GM12891 (cell line): ENCODE measurements at regions not wholly inside any gene's neighbourhood (a gene's known extent, or its start where the extent isn't known, plus 50 kb on each side); places are given as distances from the start of the nearest gene placed in this dataset.

Experiments used
- POLR2AphosphoS5 ChIP-seq: IDR thresholded peaks from 2 replicates; pipeline ENCODE4 v1.6.1; 2011; ENCODE audit warnings: low read depth, low read length, control low read depth
- SPI1 ChIP-seq: IDR thresholded peaks from 2 replicates; pipeline ENCODE4 v1.6.1; 2011; ENCODE audit warnings: low read depth, low read length, control low read depth
- TAF1 ChIP-seq: IDR thresholded peaks from 2 replicates; pipeline ENCODE4 v1.6.1; 2011; ENCODE audit warnings: low read depth, low read length, control low read depth

DNA sequence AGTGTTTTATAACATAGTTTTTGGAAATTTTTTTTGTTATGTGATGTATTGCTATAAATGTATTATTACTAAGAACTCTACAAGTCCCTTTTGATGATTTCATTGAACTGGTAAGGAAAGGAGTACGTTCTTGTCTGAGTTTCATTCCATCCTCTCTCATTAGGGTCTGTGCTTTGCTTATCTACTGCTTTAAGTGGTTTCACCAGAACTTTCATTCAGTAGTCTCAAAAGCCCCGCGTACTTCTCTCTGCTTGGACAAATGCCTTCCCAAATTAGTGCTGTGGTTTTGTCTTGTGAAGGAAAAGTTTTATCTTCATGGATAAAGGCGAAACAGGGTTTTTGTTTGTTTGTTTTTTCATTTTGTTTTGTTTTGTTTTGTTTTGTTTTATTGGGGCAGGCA, 469.8 kb upstream of the WWC1 start:
- TF ChIP-seq SPI1: no peak
- no peak for TF ChIP-seq TAF1
- no peak for TF ChIP-seq POLR2AphosphoS5
